ENCODE measurements at regions not wholly inside any gene's neighbourhood (a gene's known extent, or its start where the extent isn't known, plus 50 kb on each side); places are given as distances from the start of the nearest gene placed in this dataset.

DNA sequence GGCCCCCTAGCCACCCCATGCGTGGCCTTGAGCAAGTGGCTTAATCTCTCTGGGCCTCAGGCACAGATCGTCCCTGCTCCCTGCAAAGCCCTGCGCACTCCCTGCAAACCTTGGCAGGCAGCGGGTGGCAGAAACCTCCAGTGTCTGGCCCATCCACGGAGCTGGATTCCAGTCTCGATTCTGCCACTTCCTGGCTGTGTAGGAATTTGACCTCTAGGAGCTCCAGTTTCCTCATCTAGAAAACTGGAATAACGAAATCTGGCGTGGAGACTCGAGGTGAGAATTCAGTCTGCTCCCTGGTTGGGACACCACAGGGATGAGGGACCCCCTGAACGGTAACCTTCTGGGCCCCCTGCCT is 186.9 kb downstream of the MN1 start:
- TF ChIP-seq CTCF (IDR thresholded peaks at IDR 0.05; ENCODE audit: low read length) (no peak), EZH2 (IDR thresholded peaks at IDR 0.05; ENCODE audit: borderline replicate concordance, low read length) (no peak)

All from OCI-LY1 (cell line).